ENCODE measurements at regions not wholly inside any gene's neighbourhood (a gene's known extent, or its start where the extent isn't known, plus 50 kb on each side); places are given as distances from the start of the nearest gene placed in this dataset.

DNA sequence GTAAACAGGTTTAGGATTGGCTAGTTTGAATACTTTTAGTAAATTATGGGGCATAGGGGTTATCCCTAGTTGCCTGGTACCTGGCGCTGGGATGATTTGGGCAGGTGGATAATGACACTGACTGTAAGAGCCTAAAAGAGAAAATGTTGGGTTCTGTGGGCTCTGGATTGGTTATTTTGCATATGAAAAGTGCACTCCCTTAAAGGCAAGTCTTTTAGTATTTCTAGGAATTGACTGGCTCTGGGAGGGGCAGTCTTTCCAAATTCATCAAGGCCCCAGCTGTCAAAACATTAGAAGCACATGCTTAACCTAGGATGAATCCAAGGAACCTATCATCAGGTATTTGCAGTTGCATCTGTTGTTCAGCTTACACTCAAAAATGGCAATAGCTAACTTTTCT, 454.6 kb upstream of the SORCS1 start:
- Histone ChIP-seq H3K9ac (ENCODE audit: low read depth in 1 of 2, low read length in 2 of 2) (no peak overlapping the region), H3K4me1 (ENCODE audit: control insufficient read depth in 4 of 4, insufficient read depth in 4 of 4, low read length in 3 of 4) (no peaks in the 10 kb centered on the region), H3K27me3 (ENCODE audit: control insufficient read depth in 4 of 4, insufficient read depth in 4 of 4, low read length in 3 of 4) (peaks cover 0 to 2% (median 0%) of the 10 kb centered on the region in 4 donors), H3K36me3 (ENCODE audit: control insufficient read depth in 4 of 4, insufficient read depth in 3 of 4, low read depth in 1 of 4, low read length in 3 of 4) (no peaks in the 10 kb centered on the region), H3K9me3 (ENCODE audit: control insufficient read depth in 4 of 4, low read length in 3 of 4) (no peaks in the 10 kb centered on the region), H3K4me3 (ENCODE audit: low read depth in 1 of 3, low read length in 3 of 3) (no peak overlapping the region), H3K27ac (ENCODE audit: low read depth in 1 of 2, low read length in 2 of 2) (no peak overlapping the region)
- DNase-seq (ENCODE audit: low spot score) = no peak
- no peak for TF ChIP-seq RXRA (IDR thresholded peaks at IDR 0.05)
- TF ChIP-seq, protein P1, sequence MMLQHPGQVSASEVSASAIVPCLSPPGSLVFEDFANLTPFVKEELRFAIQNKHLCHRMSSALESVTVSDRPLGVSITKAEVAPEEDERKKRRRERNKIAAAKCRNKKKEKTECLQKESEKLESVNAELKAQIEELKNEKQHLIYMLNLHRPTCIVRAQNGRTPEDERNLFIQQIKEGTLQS (IDR thresholded peaks at IDR 0.05) = no peak
- no peak for TF ChIP-seq YY1 (IDR thresholded peaks at IDR 0.05)
- no peak for TF ChIP-seq SP1 (IDR thresholded peaks at IDR 0.05)
- no peak for TF ChIP-seq FOXA2 (IDR thresholded peaks at IDR 0.05)
- TF ChIP-seq NR2F2 (IDR thresholded peaks at IDR 0.05) = no peak
- TF ChIP-seq HNF4A (conservative IDR thresholded peaks at IDR 0.05) = no peak
- TF ChIP-seq FOXA1 (IDR thresholded peaks at IDR 0.05) = no peak
- TF ChIP-seq, protein P2, sequence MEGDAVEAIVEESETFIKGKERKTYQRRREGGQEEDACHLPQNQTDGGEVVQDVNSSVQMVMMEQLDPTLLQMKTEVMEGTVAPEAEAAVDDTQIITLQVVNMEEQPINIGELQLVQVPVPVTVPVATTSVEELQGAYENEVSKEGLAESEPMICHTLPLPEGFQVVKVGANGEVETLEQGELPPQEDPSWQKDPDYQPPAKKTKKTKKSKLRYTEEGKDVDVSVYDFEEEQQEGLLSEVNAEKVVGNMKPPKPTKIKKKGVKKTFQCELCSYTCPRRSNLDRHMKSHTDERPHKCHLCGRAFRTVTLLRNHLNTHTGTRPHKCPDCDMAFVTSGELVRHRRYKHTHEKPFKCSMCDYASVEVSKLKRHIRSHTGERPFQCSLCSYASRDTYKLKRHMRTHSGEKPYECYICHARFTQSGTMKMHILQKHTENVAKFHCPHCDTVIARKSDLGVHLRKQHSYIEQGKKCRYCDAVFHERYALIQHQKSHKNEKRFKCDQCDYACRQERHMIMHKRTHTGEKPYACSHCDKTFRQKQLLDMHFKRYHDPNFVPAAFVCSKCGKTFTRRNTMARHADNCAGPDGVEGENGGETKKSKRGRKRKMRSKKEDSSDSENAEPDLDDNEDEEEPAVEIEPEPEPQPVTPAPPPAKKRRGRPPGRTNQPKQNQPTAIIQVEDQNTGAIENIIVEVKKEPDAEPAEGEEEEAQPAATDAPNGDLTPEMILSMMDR (IDR thresholded peaks at IDR 0.05; ENCODE audit: low read depth, low read length, missing input control) = no peak
- TF ChIP-seq HNF4G (IDR thresholded peaks at IDR 0.05) = no peak
- TF ChIP-seq JUND (IDR thresholded peaks at IDR 0.05) = no peak
- no peak for TF ChIP-seq EGR1 (IDR thresholded peaks at IDR 0.05; ENCODE audit: low read depth in 2 of 2)
- WGBS = 79% methylated on average over 1 of the region's 1 CpG

DNA sequence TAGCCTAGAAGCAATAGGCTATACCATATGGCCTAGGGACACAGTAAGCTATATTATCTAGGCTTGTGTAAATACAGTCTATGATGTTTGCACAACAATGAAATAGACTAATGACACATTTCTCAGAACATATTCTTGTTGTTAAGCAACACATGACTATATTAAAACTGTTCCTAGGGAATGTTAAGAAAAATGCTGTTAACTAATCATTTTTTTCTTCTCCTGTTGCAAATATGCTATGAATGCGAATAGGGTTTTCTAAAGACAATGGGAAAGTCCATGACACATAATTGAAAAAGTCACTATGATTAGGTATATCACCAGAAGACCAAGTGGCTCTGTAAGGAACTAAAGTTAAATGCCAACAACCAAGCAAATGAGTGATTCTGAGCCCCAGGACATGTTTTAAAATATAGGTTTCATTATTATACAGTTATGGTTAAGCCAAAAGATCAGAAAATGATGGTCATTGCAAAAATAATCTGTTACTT, 454.0 kb upstream of the SORCS1 start:
- Histone ChIP-seq H3K4me1 (ENCODE audit: control insufficient read depth in 4 of 4, insufficient read depth in 4 of 4, low read length in 3 of 4) (no peaks in the 10 kb centered on the region), H3K9me3 (ENCODE audit: control insufficient read depth in 4 of 4, low read length in 3 of 4) (no peaks in the 10 kb centered on the region), H3K27ac (ENCODE audit: low read depth in 1 of 2, low read length in 2 of 2) (no peak overlapping the region), H3K9ac (ENCODE audit: low read depth in 1 of 2, low read length in 2 of 2) (no peak overlapping the region), H3K36me3 (ENCODE audit: control insufficient read depth in 4 of 4, insufficient read depth in 3 of 4, low read depth in 1 of 4, low read length in 3 of 4) (no peaks in the 10 kb centered on the region), H3K4me3 (ENCODE audit: low read depth in 1 of 3, low read length in 3 of 3) (no peak overlapping the region), H3K27me3 (ENCODE audit: control insufficient read depth in 4 of 4, insufficient read depth in 4 of 4, low read length in 3 of 4) (no peaks in the 10 kb centered on the region)
- TF ChIP-seq FOXA2 (IDR thresholded peaks at IDR 0.05) = no peak
- TF ChIP-seq EGR1 (IDR thresholded peaks at IDR 0.05; ENCODE audit: low read depth in 2 of 2) = no peak
- no peak for TF ChIP-seq FOXA1 (IDR thresholded peaks at IDR 0.05)
- TF ChIP-seq JUND (IDR thresholded peaks at IDR 0.05) = no peak
- no peak for TF ChIP-seq HNF4A (conservative IDR thresholded peaks at IDR 0.05)
- no peak for TF ChIP-seq TAF1 (conservative IDR thresholded peaks at IDR 0.05)
- no peak for TF ChIP-seq RXRA (IDR thresholded peaks at IDR 0.05)
- TF ChIP-seq, protein P3, sequence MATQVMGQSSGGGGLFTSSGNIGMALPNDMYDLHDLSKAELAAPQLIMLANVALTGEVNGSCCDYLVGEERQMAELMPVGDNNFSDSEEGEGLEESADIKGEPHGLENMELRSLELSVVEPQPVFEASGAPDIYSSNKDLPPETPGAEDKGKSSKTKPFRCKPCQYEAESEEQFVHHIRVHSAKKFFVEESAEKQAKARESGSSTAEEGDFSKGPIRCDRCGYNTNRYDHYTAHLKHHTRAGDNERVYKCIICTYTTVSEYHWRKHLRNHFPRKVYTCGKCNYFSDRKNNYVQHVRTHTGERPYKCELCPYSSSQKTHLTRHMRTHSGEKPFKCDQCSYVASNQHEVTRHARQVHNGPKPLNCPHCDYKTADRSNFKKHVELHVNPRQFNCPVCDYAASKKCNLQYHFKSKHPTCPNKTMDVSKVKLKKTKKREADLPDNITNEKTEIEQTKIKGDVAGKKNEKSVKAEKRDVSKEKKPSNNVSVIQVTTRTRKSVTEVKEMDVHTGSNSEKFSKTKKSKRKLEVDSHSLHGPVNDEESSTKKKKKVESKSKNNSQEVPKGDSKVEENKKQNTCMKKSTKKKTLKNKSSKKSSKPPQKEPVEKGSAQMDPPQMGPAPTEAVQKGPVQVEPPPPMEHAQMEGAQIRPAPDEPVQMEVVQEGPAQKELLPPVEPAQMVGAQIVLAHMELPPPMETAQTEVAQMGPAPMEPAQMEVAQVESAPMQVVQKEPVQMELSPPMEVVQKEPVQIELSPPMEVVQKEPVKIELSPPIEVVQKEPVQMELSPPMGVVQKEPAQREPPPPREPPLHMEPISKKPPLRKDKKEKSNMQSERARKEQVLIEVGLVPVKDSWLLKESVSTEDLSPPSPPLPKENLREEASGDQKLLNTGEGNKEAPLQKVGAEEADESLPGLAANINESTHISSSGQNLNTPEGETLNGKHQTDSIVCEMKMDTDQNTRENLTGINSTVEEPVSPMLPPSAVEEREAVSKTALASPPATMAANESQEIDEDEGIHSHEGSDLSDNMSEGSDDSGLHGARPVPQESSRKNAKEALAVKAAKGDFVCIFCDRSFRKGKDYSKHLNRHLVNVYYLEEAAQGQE (IDR thresholded peaks at IDR 0.05) = no peak
- no peak for TF ChIP-seq NR2F2 (IDR thresholded peaks at IDR 0.05)
- TF ChIP-seq, protein P1 (IDR thresholded peaks at IDR 0.05) = no peak
- TF ChIP-seq YY1 (IDR thresholded peaks at IDR 0.05) = no peak
- TF ChIP-seq SP1 (IDR thresholded peaks at IDR 0.05) = no peak
- TF ChIP-seq, protein P4, sequence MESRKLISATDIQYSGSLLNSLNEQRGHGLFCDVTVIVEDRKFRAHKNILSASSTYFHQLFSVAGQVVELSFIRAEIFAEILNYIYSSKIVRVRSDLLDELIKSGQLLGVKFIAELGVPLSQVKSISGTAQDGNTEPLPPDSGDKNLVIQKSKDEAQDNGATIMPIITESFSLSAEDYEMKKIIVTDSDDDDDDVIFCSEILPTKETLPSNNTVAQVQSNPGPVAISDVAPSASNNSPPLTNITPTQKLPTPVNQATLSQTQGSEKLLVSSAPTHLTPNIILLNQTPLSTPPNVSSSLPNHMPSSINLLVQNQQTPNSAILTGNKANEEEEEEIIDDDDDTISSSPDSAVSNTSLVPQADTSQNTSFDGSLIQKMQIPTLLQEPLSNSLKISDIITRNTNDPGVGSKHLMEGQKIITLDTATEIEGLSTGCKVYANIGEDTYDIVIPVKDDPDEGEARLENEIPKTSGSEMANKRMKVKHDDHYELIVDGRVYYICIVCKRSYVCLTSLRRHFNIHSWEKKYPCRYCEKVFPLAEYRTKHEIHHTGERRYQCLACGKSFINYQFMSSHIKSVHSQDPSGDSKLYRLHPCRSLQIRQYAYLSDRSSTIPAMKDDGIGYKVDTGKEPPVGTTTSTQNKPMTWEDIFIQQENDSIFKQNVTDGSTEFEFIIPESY (IDR thresholded peaks at IDR 0.05) = no peak
- TF ChIP-seq RAD21 (IDR thresholded peaks at IDR 0.05) = no peak
- TF ChIP-seq HNF4G (IDR thresholded peaks at IDR 0.05) = no peak
- TF ChIP-seq, protein P2 (IDR thresholded peaks at IDR 0.05; ENCODE audit: low read depth, low read length, missing input control) = no peak
- DNase-seq (ENCODE audit: low spot score) = no peak
- 85% methylated on average over 1 of the region's 1 CpG for WGBS

All from liver (tissue), 8 donors.